Stomach (tissue), 8 donors: ENCODE measurements at regions not wholly inside any gene's neighbourhood (a gene's known extent, or its start where the extent isn't known, plus 50 kb on each side); places are given as distances from the start of the nearest gene placed in this dataset.
A peak's percentile ranks its signal among the peaks of the same experiment; 100 is the strongest.

Experiments used
- DNase-seq, 2 donors: peaks; one replicate each; pipeline versions ENCODE4 v3.0.0 to v3.0.0-alpha.2; 2013 to 2019
- H3K27ac ChIP-seq, 5 donors: fragments of 200-600 bp in 4 of 5; sonication (generic) in 4 of 5; one replicate each; pipeline ENCODE4 v1.5.1; 2013 to 2019; ENCODE audit warnings: mild to moderate bottlenecking in 1 of 5, moderate library complexity in 1 of 5
- H3K27me3 ChIP-seq, 3 donors: fragments of 200-600 bp; sonication (generic); one replicate each; pipeline ENCODE4 v1.5.1; 2017 to 2019; ENCODE audit warnings: mixed run types in 1 of 3
- H3K36me3 ChIP-seq, 4 donors: fragments of 200-600 bp; sonication (generic); 1 replicate in 3 of 4; 2 replicates in 1 of 4; pipeline ENCODE4 v1.5.1; 2016 to 2019
- H3K4me1 ChIP-seq, 4 donors: fragments of 200-600 bp; sonication (generic); one replicate each; pipeline ENCODE4 v1.5.1; 2016 to 2019
- H3K4me3 ChIP-seq, 4 donors: fragments of 200-600 bp; sonication (generic) in 3 of 4; one replicate each; pipeline ENCODE4 v1.5.1; 2016 to 2019; ENCODE audit warnings: mild to moderate bottlenecking in 1 of 4
- H3K9me3 ChIP-seq, 4 donors: fragments of 200-600 bp; sonication (generic); one replicate each; pipeline ENCODE4 v1.5.1; 2016 to 2019
- EP300 ChIP-seq: sonication (generic); formaldehyde crosslinking; IDR thresholded peaks from one replicate; pipeline ENCODE4 v1.6.1; 2017; ENCODE audit warnings: antibody characterized with exemption
- POLR2A ChIP-seq, 4 donors: fragments of 450-650 bp; IDR thresholded peaks; one replicate each; pipeline ENCODE4 v1.6.1; 2016; ENCODE audit warnings: antibody characterized with exemption in 4 of 4, control low read depth in 2 of 4, mild to moderate bottlenecking in 1 of 4, moderate library complexity in 1 of 4
- POLR2AphosphoS5 ChIP-seq, 3 donors: sonication (generic); formaldehyde crosslinking; IDR thresholded peaks; one replicate each; pipeline ENCODE4 v1.6.1; 2016; ENCODE audit warnings: antibody characterized with exemption in 3 of 3
- WGBS, 5 donors: extraction: QIAGEN DNeasy Blood & Tissue Kit in 3 of 5; methylation state at CpG; one replicate each; pipeline versions ENCODE4 v1.1.5 to v1.1.7; 2013 to 2018; 5-methylcytosine and 5-hydroxymethylcytosine counted together
- intact Hi-C: fragments of 100-400 bp; cut with DNase I; formaldehyde crosslinking; loops from one replicate; pipeline ENCODE4 v1.15.1; 2023; ENCODE audit warnings: low total_unique reads
- TF ChIP-seq, protein P1 (sequence below), 7 experiments: fragments of 450-650 bp in 4 of 7; fragments of 200-600 bp in 3 of 7; sonication (generic) in 3 of 7; IDR thresholded peaks; one replicate each; pipeline ENCODE4 v1.5.1; 2016 to 2019; ENCODE audit warnings: antibody characterized with exemption in 7 of 7, control low read depth in 2 of 7, mild to moderate bottlenecking in 1 of 7
- donor health status: healthy with polysubstance abuse.
- donor health status: Bipolar disorder and iron deficiency.
- donor health status: healthy.

- peak overlapping the region in 1 of 5 donors; percentile 58 for H3K27ac ChIP-seq
- H3K27me3 ChIP-seq = no peaks in the 10 kb centered on the region
- WGBS, 5 donors = 35 to 61% (median 51%) methylated on average over 5 of the region's 5 CpGs
- H3K4me3 ChIP-seq = no peak overlapping the region
- peaks cover 0 to 20% (median 3%) of the 10 kb centered on the region in 4 donors for H3K4me1 ChIP-seq
- TF ChIP-seq POLR2A (IDR thresholded peaks at IDR 0.05) (no peak), POLR2AphosphoS5 (IDR thresholded peaks at IDR 0.05) (no peak), EP300 (no peak)
- TF ChIP-seq, protein P1, sequence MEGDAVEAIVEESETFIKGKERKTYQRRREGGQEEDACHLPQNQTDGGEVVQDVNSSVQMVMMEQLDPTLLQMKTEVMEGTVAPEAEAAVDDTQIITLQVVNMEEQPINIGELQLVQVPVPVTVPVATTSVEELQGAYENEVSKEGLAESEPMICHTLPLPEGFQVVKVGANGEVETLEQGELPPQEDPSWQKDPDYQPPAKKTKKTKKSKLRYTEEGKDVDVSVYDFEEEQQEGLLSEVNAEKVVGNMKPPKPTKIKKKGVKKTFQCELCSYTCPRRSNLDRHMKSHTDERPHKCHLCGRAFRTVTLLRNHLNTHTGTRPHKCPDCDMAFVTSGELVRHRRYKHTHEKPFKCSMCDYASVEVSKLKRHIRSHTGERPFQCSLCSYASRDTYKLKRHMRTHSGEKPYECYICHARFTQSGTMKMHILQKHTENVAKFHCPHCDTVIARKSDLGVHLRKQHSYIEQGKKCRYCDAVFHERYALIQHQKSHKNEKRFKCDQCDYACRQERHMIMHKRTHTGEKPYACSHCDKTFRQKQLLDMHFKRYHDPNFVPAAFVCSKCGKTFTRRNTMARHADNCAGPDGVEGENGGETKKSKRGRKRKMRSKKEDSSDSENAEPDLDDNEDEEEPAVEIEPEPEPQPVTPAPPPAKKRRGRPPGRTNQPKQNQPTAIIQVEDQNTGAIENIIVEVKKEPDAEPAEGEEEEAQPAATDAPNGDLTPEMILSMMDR (IDR thresholded peaks at IDR 0.05) = no peak
- peak in 1 of 2 donors; percentile 45 for DNase-seq
- H3K36me3 ChIP-seq = no peaks in the 10 kb centered on the region
- intact Hi-C loops = no loop called here
- no peaks in the 10 kb centered on the region for H3K9me3 ChIP-seq
Measured at GRCh38 chr13:47545201-47546024, 455.7 kb downstream of the SUCLA2 start.

DNA sequence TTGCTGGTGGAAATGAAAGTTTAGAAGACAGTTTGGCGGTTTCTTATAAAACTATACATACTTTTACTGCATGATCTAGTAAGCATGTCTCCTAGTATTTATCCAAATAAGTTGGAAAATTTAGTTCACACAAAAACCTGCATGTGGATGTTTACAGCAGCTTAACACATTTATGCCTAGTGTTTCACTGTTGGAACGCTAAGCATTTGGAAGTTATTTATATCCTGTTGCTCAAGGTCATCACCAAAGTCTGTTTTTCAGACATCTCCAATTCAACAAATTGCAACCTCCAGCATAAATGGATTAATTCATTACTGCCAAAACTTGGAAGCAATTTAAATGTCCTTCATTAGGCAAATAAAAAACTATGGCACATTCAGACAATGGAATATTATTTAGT is 461.8 kb downstream of the SUCLA2 start:
- intact Hi-C loops = no loop called here
- DNase-seq = no peak
- TF ChIP-seq POLR2AphosphoS5 (IDR thresholded peaks at IDR 0.05) (no peak), POLR2A (IDR thresholded peaks at IDR 0.05) (no peak), EP300 (no peak)
- TF ChIP-seq, protein P1 (IDR thresholded peaks at IDR 0.05) = no peak
- 65 to 84% (median 82%) methylated on average over 2 of the region's 2 CpGs for WGBS, 5 donors
- H3K27ac ChIP-seq = no peak overlapping the region
- H3K4me1 ChIP-seq = no peaks in the 10 kb centered on the region
- H3K36me3 ChIP-seq = no peaks in the 10 kb centered on the region
- no peaks in the 10 kb centered on the region for H3K27me3 ChIP-seq
- H3K4me3 ChIP-seq = no peak overlapping the region
- peaks cover 0 to 10% (median 0%) of the 10 kb centered on the region in 4 donors for H3K9me3 ChIP-seq

DNA sequence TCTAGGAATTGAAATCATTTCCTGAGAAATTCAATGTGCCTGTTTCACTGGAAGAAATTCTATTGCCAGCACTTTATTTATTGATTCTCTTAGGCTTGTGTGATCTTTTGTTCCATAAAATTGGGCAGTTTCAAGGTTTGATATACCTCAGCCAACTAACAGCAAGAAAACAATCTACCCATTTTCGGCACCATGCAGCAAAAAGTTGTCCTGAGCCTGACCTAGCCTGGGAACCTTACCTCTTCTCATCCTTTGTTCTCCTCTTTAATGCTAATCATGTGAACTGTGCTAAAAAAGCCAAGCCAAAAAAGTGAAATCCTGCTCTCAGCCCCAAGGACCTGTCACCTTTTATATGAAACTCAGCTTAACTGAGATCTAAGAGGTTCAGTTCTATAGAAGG is 477.3 kb downstream of the SUCLA2 start:
- Histone ChIP-seq H3K4me1 (no peaks in the 10 kb centered on the region), H3K4me3 (no peak overlapping the region), H3K9me3 (no peaks in the 10 kb centered on the region), H3K27ac (no peak overlapping the region), H3K36me3 (no peaks in the 10 kb centered on the region), H3K27me3 (no peaks in the 10 kb centered on the region)
- intact Hi-C loops = no loop called here
- TF ChIP-seq, protein P1 (IDR thresholded peaks at IDR 0.05) = no peak
- TF ChIP-seq POLR2AphosphoS5 (IDR thresholded peaks at IDR 0.05) (no peak), EP300 (no peak), POLR2A (IDR thresholded peaks at IDR 0.05) (no peak)
- DNase-seq = no peak
- WGBS, 5 donors = 69 to 89% (median 79%) methylated on average over 1 of the region's 1 CpG

GRCh38 chr13:47521890-47522487 is 479.1 kb downstream of the SUCLA2 start:
- Histone ChIP-seq H3K4me1 (no peaks in the 10 kb centered on the region), H3K36me3 (no peaks in the 10 kb centered on the region), H3K27ac (no peak overlapping the region), H3K27me3 (no peaks in the 10 kb centered on the region), H3K4me3 (no peak overlapping the region), H3K9me3 (no peaks in the 10 kb centered on the region)
- WGBS, 5 donors = 65 to 88% (median 79%) methylated on average over 2 of the region's 2 CpGs
- DNase-seq = no peak
- TF ChIP-seq, protein P1 (IDR thresholded peaks at IDR 0.05) = no peak
- TF ChIP-seq POLR2A (IDR thresholded peaks at IDR 0.05) (no peak), POLR2AphosphoS5 (IDR thresholded peaks at IDR 0.05) (no peak), EP300 (no peak)
- intact Hi-C loops = no loop called here
